ENCODE measurements at regions not wholly inside any gene's neighbourhood (a gene's known extent, or its start where the extent isn't known, plus 50 kb on each side); places are given as distances from the start of the nearest gene placed in this dataset.

GRCh38 chr12:97745406-97746101 lies 282.9 kb downstream of the RMST start:
- no peaks in the 10 kb centered on the region for H3K4me1 Mint-ChIP-seq (ENCODE audit: low read depth)
- TF ChIP-seq CTCF (IDR thresholded peaks at IDR 0.05) = no peak
- H3K9me3 Mint-ChIP-seq (ENCODE audit: low read depth) = peaks cover 17% of the 10 kb centered on the region
- no peak overlapping the region for H3K27ac Mint-ChIP-seq (ENCODE audit: unreplicated experiment)
- no peak overlapping the region for H3K4me3 Mint-ChIP-seq (ENCODE audit: unreplicated experiment)
- no peaks in the 10 kb centered on the region for H3K36me3 Mint-ChIP-seq (ENCODE audit: low read depth)
- H3K27me3 Mint-ChIP-seq (ENCODE audit: low read depth) = no peaks in the 10 kb centered on the region
- no peak for DNase-seq (ENCODE audit: low spot score)

GRCh38 chr12:97748298-97748697 lies 285.7 kb downstream of the RMST start:
- H3K27me3 Mint-ChIP-seq (ENCODE audit: low read depth) = no peaks in the 10 kb centered on the region
- no peak for TF ChIP-seq CTCF (IDR thresholded peaks at IDR 0.05)
- H3K4me1 Mint-ChIP-seq (ENCODE audit: low read depth) = no peaks in the 10 kb centered on the region
- H3K4me3 Mint-ChIP-seq (ENCODE audit: unreplicated experiment) = no peak overlapping the region
- no peaks in the 10 kb centered on the region for H3K36me3 Mint-ChIP-seq (ENCODE audit: low read depth)
- peaks cover 17% of the 10 kb centered on the region for H3K9me3 Mint-ChIP-seq (ENCODE audit: low read depth)
- H3K27ac Mint-ChIP-seq (ENCODE audit: unreplicated experiment) = no peak overlapping the region
- no peak for DNase-seq (ENCODE audit: low spot score)

- Mint-ChIP-seq H3K36me3 (ENCODE audit: low read depth) (no peaks in the 10 kb centered on the region), H3K27ac (ENCODE audit: unreplicated experiment) (no peak overlapping the region), H3K4me3 (ENCODE audit: unreplicated experiment) (no peak overlapping the region), H3K4me1 (ENCODE audit: low read depth) (no peaks in the 10 kb centered on the region), H3K27me3 (ENCODE audit: low read depth) (peaks cover 1% of the 10 kb centered on the region), H3K9me3 (ENCODE audit: low read depth) (peaks cover 3% of the 10 kb centered on the region)
- DNase-seq (ENCODE audit: low spot score) = no peak
- TF ChIP-seq CTCF (IDR thresholded peaks at IDR 0.05) = no peak
These were observed 289.1 kb downstream of the RMST start for GRCh38 chr12:97751704-97752103.

GRCh38 chr12:97752129-97752528 lies 289.5 kb downstream of the RMST start:
- no peaks in the 10 kb centered on the region for H3K36me3 Mint-ChIP-seq (ENCODE audit: low read depth)
- no peaks in the 10 kb centered on the region for H3K4me1 Mint-ChIP-seq (ENCODE audit: low read depth)
- peaks cover 1% of the 10 kb centered on the region for H3K27me3 Mint-ChIP-seq (ENCODE audit: low read depth)
- no peak overlapping the region for H3K4me3 Mint-ChIP-seq (ENCODE audit: unreplicated experiment)
- no peak for DNase-seq (ENCODE audit: low spot score)
- no peak for TF ChIP-seq CTCF (IDR thresholded peaks at IDR 0.05)
- H3K27ac Mint-ChIP-seq (ENCODE audit: unreplicated experiment) = no peak overlapping the region
- H3K9me3 Mint-ChIP-seq (ENCODE audit: low read depth) = peaks cover 3% of the 10 kb centered on the region

GRCh38 chr12:97753332-97753731 lies 290.7 kb downstream of the RMST start:
- no peak for DNase-seq (ENCODE audit: low spot score)
- Mint-ChIP-seq H3K4me3 (ENCODE audit: unreplicated experiment) (no peak overlapping the region), H3K36me3 (ENCODE audit: low read depth) (no peaks in the 10 kb centered on the region), H3K27me3 (ENCODE audit: low read depth) (peaks cover 1% of the 10 kb centered on the region), H3K4me1 (ENCODE audit: low read depth) (no peaks in the 10 kb centered on the region), H3K27ac (ENCODE audit: unreplicated experiment) (no peak overlapping the region), H3K9me3 (ENCODE audit: low read depth) (peaks cover 3% of the 10 kb centered on the region)
- no peak for TF ChIP-seq CTCF (IDR thresholded peaks at IDR 0.05)
